ENCODE measurements at regions not wholly inside any gene's neighbourhood (a gene's known extent, or its start where the extent isn't known, plus 50 kb on each side); places are given as distances from the start of the nearest gene placed in this dataset.

- ChIA-PET POLR2A (no interaction called here), CTCF (no interaction called here)
- Histone ChIP-seq H2AFZ (ENCODE audit: insufficient read depth, low read depth, low read length, poor library complexity, severe bottlenecking) (no peak overlapping the region), H3K4me3 (ENCODE audit: control extremely low read depth in 1 of 5, extremely low read depth in 1 of 5, insufficient read depth in 1 of 5, low read depth in 2 of 5, low read length in 4 of 5) (no peak overlapping the region), H3K27me3 (replicated peaks in 1 of 4; ENCODE audit: control extremely low read depth in 1 of 4, control insufficient read depth in 3 of 4, insufficient read depth in 4 of 4, low read length in 3 of 4) (no peaks in the 10 kb centered on the region), H3K9ac (ENCODE audit: low read length) (no peak overlapping the region), H3K9me3 (ENCODE audit: control extremely low read depth in 1 of 3, control insufficient read depth in 2 of 3, insufficient read depth in 1 of 3, low read length in 2 of 3) (peaks cover 0 to 12% (median 0%) of the 10 kb centered on the region in 3 donors), H3K4me2 (replicated peaks; ENCODE audit: low read depth, low read length, poor library complexity, severe bottlenecking) (no peak overlapping the region), H3K27ac (ENCODE audit: low read length in 2 of 2) (no peak overlapping the region), H3K36me3 (replicated peaks in 1 of 2; ENCODE audit: control extremely low read depth in 1 of 2, control insufficient read depth in 1 of 2, extremely low read depth in 1 of 2, insufficient read depth in 2 of 2, low read length in 1 of 2) (no peaks in the 10 kb centered on the region), H4K20me1 (ENCODE audit: control insufficient read depth, insufficient read depth, low read length, poor library complexity, severe bottlenecking) (peaks cover 46% of the 10 kb centered on the region), H3K79me2 (ENCODE audit: control insufficient read depth, insufficient read depth, low read length) (no peaks in the 10 kb centered on the region), H3K4me1 (ENCODE audit: control insufficient read depth in 2 of 2, insufficient read depth in 2 of 2, low read length in 2 of 2) (peaks cover 0 to 4% of the 10 kb centered on the region in 2 donors)
- H3K9me3 Mint-ChIP-seq (ENCODE audit: insufficient read depth): no peaks in the 10 kb centered on the region
- DNase-seq: no peak
- no peak overlapping the region for H3K4me3 Mint-ChIP-seq
- ATAC-seq (ENCODE audit: low read depth): no peak
- H3K27me3 Mint-ChIP-seq: no peaks in the 10 kb centered on the region
- 92% methylated on average over 20 of the region's 20 CpGs for WGBS (ENCODE audit: insufficient coverage)
- intact Hi-C loops (cut with micrococcal nuclease): no loop called here
- no peaks in the 10 kb centered on the region for H3K4me1 Mint-ChIP-seq
- TF ChIP-seq CTCF (IDR thresholded peaks at IDR 0.05) (no peak), EZH2 (IDR thresholded peaks at IDR 0.05; ENCODE audit: borderline replicate concordance, insufficient read depth, low read depth, low read length, poor library complexity, severe bottlenecking) (no peak)
- no peak overlapping the region for H3K27ac Mint-ChIP-seq
These were observed 109.3 kb downstream of the FAM53A start for GRCh38 chr4:1574601-1575417.

- no peaks in the 10 kb centered on the region for H3K4me1 Mint-ChIP-seq
- Histone ChIP-seq H3K36me3 (replicated peaks in 1 of 2; ENCODE audit: control extremely low read depth in 1 of 2, control insufficient read depth in 1 of 2, extremely low read depth in 1 of 2, insufficient read depth in 2 of 2, low read length in 1 of 2) (no peaks in the 10 kb centered on the region), H3K9me3 (ENCODE audit: control extremely low read depth in 1 of 3, control insufficient read depth in 2 of 3, insufficient read depth in 1 of 3, low read length in 2 of 3) (peaks cover 0 to 13% (median 0%) of the 10 kb centered on the region in 3 donors), H3K9ac (ENCODE audit: low read length) (no peak overlapping the region), H3K4me1 (ENCODE audit: control insufficient read depth in 2 of 2, insufficient read depth in 2 of 2, low read length in 2 of 2) (peaks cover 0 to 4% of the 10 kb centered on the region in 2 donors), H3K4me2 (replicated peaks; ENCODE audit: low read depth, low read length, poor library complexity, severe bottlenecking) (no peak overlapping the region), H3K4me3 (ENCODE audit: control extremely low read depth in 1 of 5, extremely low read depth in 1 of 5, insufficient read depth in 1 of 5, low read depth in 2 of 5, low read length in 4 of 5) (no peak overlapping the region), H3K79me2 (ENCODE audit: control insufficient read depth, insufficient read depth, low read length) (no peaks in the 10 kb centered on the region), H3K27me3 (replicated peaks in 1 of 4; ENCODE audit: control extremely low read depth in 1 of 4, control insufficient read depth in 3 of 4, insufficient read depth in 4 of 4, low read length in 3 of 4) (peaks cover 0 to 2% (median 0%) of the 10 kb centered on the region in 4 experiments), H2AFZ (ENCODE audit: insufficient read depth, low read depth, low read length, poor library complexity, severe bottlenecking) (no peak overlapping the region), H3K27ac (ENCODE audit: low read length in 2 of 2) (no peak overlapping the region), H4K20me1 (ENCODE audit: control insufficient read depth, insufficient read depth, low read length, poor library complexity, severe bottlenecking) (peaks cover 46% of the 10 kb centered on the region)
- H3K9me3 Mint-ChIP-seq (ENCODE audit: insufficient read depth): no peaks in the 10 kb centered on the region
- no peak for TF ChIP-seq EZH2 (IDR thresholded peaks at IDR 0.05; ENCODE audit: borderline replicate concordance, insufficient read depth, low read depth, low read length, poor library complexity, severe bottlenecking)
- no peak for TF ChIP-seq CTCF (IDR thresholded peaks at IDR 0.05)
- 95% methylated on average over 9 of the region's 13 CpGs for WGBS (ENCODE audit: insufficient coverage)
- intact Hi-C loops (cut with micrococcal nuclease): no loop called here
- H3K27me3 Mint-ChIP-seq: no peaks in the 10 kb centered on the region
- DNase-seq: no peak
- no peak overlapping the region for H3K4me3 Mint-ChIP-seq
- ChIA-PET POLR2A (no interaction called here), CTCF (interaction anchor here (0.6 kb wide), 1 partner anchor 124 kb away, joined by 3 read pairs; no protein-coding TSS in a partner anchor)
- ATAC-seq (ENCODE audit: low read depth): no peak
- H3K27ac Mint-ChIP-seq: no peak overlapping the region
These were observed 110.2 kb downstream of the FAM53A start for GRCh38 chr4:1573830-1574459.
